ENCODE measurements at regions not wholly inside any gene's neighbourhood (a gene's known extent, or its start where the extent isn't known, plus 50 kb on each side); places are given as distances from the start of the nearest gene placed in this dataset.

DNA sequence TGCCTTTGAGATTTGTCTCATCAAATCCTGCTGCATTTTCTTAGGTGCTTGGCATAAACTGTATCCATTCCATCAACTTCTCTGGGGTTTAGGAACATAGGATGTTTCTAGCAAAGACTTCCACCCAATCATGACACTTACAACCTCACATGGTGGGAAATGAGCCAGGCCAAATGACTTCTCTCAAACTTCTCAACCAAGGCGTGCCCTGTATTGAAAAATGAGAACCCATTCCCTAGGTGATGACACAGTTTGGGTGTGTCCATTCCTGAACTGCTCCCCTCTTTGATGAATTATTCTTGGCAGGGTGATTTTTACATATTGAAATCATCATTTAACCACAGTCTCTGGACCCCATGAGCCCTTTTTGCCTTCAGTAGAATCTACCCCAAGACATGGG, 161.1 kb downstream of the EN1 start:
- no peaks in the 10 kb centered on the region for H3K27me3 ChIP-seq (ENCODE audit: insufficient read depth, low read depth, low read length)
- no peak overlapping the region for H2AFZ ChIP-seq (ENCODE audit: low read depth, low read length)
- no peak overlapping the region for H3K4me2 ChIP-seq (ENCODE audit: low read length)
- H3K36me3 ChIP-seq (ENCODE audit: insufficient read depth, low read length), result no peaks in the 10 kb centered on the region
- no peak overlapping the region for H3K4me3 ChIP-seq (ENCODE audit: low read length)
- no peak overlapping the region for H3K9ac ChIP-seq (ENCODE audit: low read length)
- H3K9me2 ChIP-seq (ENCODE audit: insufficient read depth, low read length), result no peaks in the 10 kb centered on the region
- H4K20me1 ChIP-seq (ENCODE audit: insufficient read depth), result no peaks in the 10 kb centered on the region
- no peaks in the 10 kb centered on the region for H3K79me2 ChIP-seq (replicated peaks; ENCODE audit: insufficient read depth, low read length)
- TF ChIP-seq SMC3 (conservative IDR thresholded peaks at IDR 0.05; ENCODE audit: poor library complexity) (no peak), RAD21 (conservative IDR thresholded peaks at IDR 0.05) (no peak), EP300 (conservative IDR thresholded peaks at IDR 0.05; ENCODE audit: poor library complexity, severe bottlenecking) (no peak), POLR2AphosphoS5 (IDR thresholded peaks at IDR 0.05) (no peak), TAF1 (IDR thresholded peaks at IDR 0.05; ENCODE audit: low read depth) (no peak), MXI1 (conservative IDR thresholded peaks at IDR 0.05; ENCODE audit: poor library complexity, severe bottlenecking) (no peak), EZH2 (IDR thresholded peaks at IDR 0.05; ENCODE audit: borderline replicate concordance, insufficient read depth, low read length, poor library complexity, severe bottlenecking) (no peak)
- TF ChIP-seq, protein P1, sequence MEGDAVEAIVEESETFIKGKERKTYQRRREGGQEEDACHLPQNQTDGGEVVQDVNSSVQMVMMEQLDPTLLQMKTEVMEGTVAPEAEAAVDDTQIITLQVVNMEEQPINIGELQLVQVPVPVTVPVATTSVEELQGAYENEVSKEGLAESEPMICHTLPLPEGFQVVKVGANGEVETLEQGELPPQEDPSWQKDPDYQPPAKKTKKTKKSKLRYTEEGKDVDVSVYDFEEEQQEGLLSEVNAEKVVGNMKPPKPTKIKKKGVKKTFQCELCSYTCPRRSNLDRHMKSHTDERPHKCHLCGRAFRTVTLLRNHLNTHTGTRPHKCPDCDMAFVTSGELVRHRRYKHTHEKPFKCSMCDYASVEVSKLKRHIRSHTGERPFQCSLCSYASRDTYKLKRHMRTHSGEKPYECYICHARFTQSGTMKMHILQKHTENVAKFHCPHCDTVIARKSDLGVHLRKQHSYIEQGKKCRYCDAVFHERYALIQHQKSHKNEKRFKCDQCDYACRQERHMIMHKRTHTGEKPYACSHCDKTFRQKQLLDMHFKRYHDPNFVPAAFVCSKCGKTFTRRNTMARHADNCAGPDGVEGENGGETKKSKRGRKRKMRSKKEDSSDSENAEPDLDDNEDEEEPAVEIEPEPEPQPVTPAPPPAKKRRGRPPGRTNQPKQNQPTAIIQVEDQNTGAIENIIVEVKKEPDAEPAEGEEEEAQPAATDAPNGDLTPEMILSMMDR (IDR thresholded peaks at IDR 0.05; ENCODE audit: poor library complexity, severe bottlenecking), result no peak
- TF ChIP-seq, protein P2, sequence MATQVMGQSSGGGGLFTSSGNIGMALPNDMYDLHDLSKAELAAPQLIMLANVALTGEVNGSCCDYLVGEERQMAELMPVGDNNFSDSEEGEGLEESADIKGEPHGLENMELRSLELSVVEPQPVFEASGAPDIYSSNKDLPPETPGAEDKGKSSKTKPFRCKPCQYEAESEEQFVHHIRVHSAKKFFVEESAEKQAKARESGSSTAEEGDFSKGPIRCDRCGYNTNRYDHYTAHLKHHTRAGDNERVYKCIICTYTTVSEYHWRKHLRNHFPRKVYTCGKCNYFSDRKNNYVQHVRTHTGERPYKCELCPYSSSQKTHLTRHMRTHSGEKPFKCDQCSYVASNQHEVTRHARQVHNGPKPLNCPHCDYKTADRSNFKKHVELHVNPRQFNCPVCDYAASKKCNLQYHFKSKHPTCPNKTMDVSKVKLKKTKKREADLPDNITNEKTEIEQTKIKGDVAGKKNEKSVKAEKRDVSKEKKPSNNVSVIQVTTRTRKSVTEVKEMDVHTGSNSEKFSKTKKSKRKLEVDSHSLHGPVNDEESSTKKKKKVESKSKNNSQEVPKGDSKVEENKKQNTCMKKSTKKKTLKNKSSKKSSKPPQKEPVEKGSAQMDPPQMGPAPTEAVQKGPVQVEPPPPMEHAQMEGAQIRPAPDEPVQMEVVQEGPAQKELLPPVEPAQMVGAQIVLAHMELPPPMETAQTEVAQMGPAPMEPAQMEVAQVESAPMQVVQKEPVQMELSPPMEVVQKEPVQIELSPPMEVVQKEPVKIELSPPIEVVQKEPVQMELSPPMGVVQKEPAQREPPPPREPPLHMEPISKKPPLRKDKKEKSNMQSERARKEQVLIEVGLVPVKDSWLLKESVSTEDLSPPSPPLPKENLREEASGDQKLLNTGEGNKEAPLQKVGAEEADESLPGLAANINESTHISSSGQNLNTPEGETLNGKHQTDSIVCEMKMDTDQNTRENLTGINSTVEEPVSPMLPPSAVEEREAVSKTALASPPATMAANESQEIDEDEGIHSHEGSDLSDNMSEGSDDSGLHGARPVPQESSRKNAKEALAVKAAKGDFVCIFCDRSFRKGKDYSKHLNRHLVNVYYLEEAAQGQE (IDR thresholded peaks at IDR 0.05; ENCODE audit: borderline replicate concordance), result no peak
- H3K9me3 ChIP-seq (ENCODE audit: low read length), result no peaks in the 10 kb centered on the region
- H3F3A ChIP-seq (ENCODE audit: insufficient read depth, low read length, poor library complexity, severe bottlenecking), result no peaks in the 10 kb centered on the region
- no peak overlapping the region for H3K27ac ChIP-seq (ENCODE audit: low read length)

DNA sequence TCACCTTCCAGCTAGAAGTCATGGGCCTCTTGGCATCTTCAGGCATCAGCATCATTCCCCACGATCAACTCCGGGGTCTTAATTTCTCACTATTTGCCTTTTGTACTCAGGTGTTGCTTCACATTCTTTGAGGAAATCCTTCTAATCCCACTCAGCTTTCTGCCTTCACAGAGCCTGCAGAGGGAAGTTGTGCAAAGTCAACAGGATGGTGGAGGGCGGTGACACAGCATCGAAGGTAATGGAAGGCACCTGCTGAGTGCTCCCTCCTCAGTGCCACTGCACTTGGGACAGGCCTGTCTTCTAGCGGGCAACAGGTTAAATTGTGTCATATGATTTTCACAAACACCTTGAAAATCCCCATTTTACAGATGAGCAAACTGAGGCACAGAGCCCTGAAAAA, 164.0 kb downstream of the EN1 start:
- no peaks in the 10 kb centered on the region for H3K9me2 ChIP-seq (ENCODE audit: insufficient read depth, low read length)
- H3K4me3 ChIP-seq (ENCODE audit: low read length), result no peak overlapping the region
- H3K27ac ChIP-seq (ENCODE audit: low read length), result no peak overlapping the region
- no peaks in the 10 kb centered on the region for H3K9me3 ChIP-seq (ENCODE audit: low read length)
- no peaks in the 10 kb centered on the region for H3K27me3 ChIP-seq (ENCODE audit: insufficient read depth, low read depth, low read length)
- H3K79me2 ChIP-seq (replicated peaks; ENCODE audit: insufficient read depth, low read length), result no peaks in the 10 kb centered on the region
- no peaks in the 10 kb centered on the region for H3K36me3 ChIP-seq (ENCODE audit: insufficient read depth, low read length)
- H4K20me1 ChIP-seq (ENCODE audit: insufficient read depth), result no peaks in the 10 kb centered on the region
- TF ChIP-seq MXI1 (conservative IDR thresholded peaks at IDR 0.05; ENCODE audit: poor library complexity, severe bottlenecking), result no peak
- no peak for TF ChIP-seq TAF1 (IDR thresholded peaks at IDR 0.05; ENCODE audit: low read depth)
- TF ChIP-seq SMC3 (conservative IDR thresholded peaks at IDR 0.05; ENCODE audit: poor library complexity), result no peak
- no peak for TF ChIP-seq EZH2 (IDR thresholded peaks at IDR 0.05; ENCODE audit: borderline replicate concordance, insufficient read depth, low read length, poor library complexity, severe bottlenecking)
- no peak for TF ChIP-seq EP300 (conservative IDR thresholded peaks at IDR 0.05; ENCODE audit: poor library complexity, severe bottlenecking)
- no peak for TF ChIP-seq POLR2AphosphoS5 (IDR thresholded peaks at IDR 0.05)
- TF ChIP-seq RAD21 (conservative IDR thresholded peaks at IDR 0.05), result no peak
- TF ChIP-seq, protein P2 (IDR thresholded peaks at IDR 0.05; ENCODE audit: borderline replicate concordance), result no peak
- TF ChIP-seq, protein P1 (IDR thresholded peaks at IDR 0.05; ENCODE audit: poor library complexity, severe bottlenecking), result no peak
- no peak overlapping the region for H3K4me2 ChIP-seq (ENCODE audit: low read length)
- no peaks in the 10 kb centered on the region for H3F3A ChIP-seq (ENCODE audit: insufficient read depth, low read length, poor library complexity, severe bottlenecking)
- H3K9ac ChIP-seq (ENCODE audit: low read length), result no peak overlapping the region
- H2AFZ ChIP-seq (ENCODE audit: low read depth, low read length), result no peak overlapping the region
